ENCODE measurements at regions not wholly inside any gene's neighbourhood (a gene's known extent, or its start where the extent isn't known, plus 50 kb on each side); places are given as distances from the start of the nearest gene placed in this dataset.
"Not testable (repeated sequence)": the region's sequence is repeated elsewhere in the genome, so short reads cannot be mapped to it uniquely, and the experiment has no call there.

GRCh38 chr4:156517956-156518355, 453.6 kb downstream of the PDGFC start:
- ATAC-seq (no peak), DNase-seq (ENCODE audit: low spot score) (no peak)
- intact Hi-C loops (cut with DNase I): no loop called here

GRCh38 chr4:156517546-156517945, 454.1 kb downstream of the PDGFC start:
- ATAC-seq (no peak), DNase-seq (ENCODE audit: low spot score) (no peak)
- intact Hi-C loops (cut with DNase I): no loop called here

GRCh38 chr4:156516698-156517097, 454.9 kb downstream of the PDGFC start:
- ATAC-seq: no peak
- intact Hi-C loops (cut with DNase I): no loop called here
- DNase-seq (ENCODE audit: low spot score): no peak

- intact Hi-C loops (cut with DNase I): no loop called here
- no peak for ATAC-seq
- no peak for DNase-seq (ENCODE audit: low spot score)
Observed at GRCh38 chr4:156515295-156515694, 456.3 kb downstream of the PDGFC start.

- no peak for DNase-seq (ENCODE audit: low spot score)
- no peak for ATAC-seq
- intact Hi-C loops (cut with DNase I): no loop called here
Observed at GRCh38 chr4:156512622-156513021, 459.0 kb downstream of the PDGFC start.

- intact Hi-C loops (cut with DNase I); ATAC-seq; DNase-seq (ENCODE audit: low spot score): not testable (repeated sequence)
Observed at GRCh38 chr4:156509921-156510320, 461.7 kb downstream of the PDGFC start.

- DNase-seq (ENCODE audit: low spot score): no peak
- intact Hi-C loops (cut with DNase I): no loop called here
- ATAC-seq: no peak
Observed at GRCh38 chr4:156505341-156505955, 466.2 kb downstream of the PDGFC start.

GRCh38 chr4:156503119-156503518, 468.5 kb downstream of the PDGFC start:
- ATAC-seq (no peak), DNase-seq (ENCODE audit: low spot score) (no peak)
- intact Hi-C loops (cut with DNase I): no loop called here

- DNase-seq (ENCODE audit: low spot score): no peak
- no peak for ATAC-seq
- intact Hi-C loops (cut with DNase I): no loop called here
Observed at GRCh38 chr4:156501962-156502361, 469.6 kb downstream of the PDGFC start.

GRCh38 chr4:156499684-156500083, 471.9 kb downstream of the PDGFC start:
- DNase-seq (ENCODE audit: low spot score) (no peak), ATAC-seq (no peak)
- intact Hi-C loops (cut with DNase I): no loop called here

GRCh38 chr4:156497486-156497885, 474.1 kb downstream of the PDGFC start:
- ATAC-seq (no peak), DNase-seq (ENCODE audit: low spot score) (no peak)
- intact Hi-C loops (cut with DNase I): no loop called here

- no peak for DNase-seq (ENCODE audit: low spot score)
- intact Hi-C loops (cut with DNase I): no loop called here
- peak; percentile 71 for ATAC-seq
Observed at GRCh38 chr4:156496797-156497196, 474.8 kb downstream of the PDGFC start.

GRCh38 chr4:156495836-156496235, 475.8 kb downstream of the PDGFC start:
- intact Hi-C loops (cut with DNase I): no loop called here
- ATAC-seq: no peak
- DNase-seq (ENCODE audit: low spot score): no peak

GRCh38 chr4:156495091-156495490, 476.5 kb downstream of the PDGFC start:
- ATAC-seq: no peak
- intact Hi-C loops (cut with DNase I): no loop called here
- no peak for DNase-seq (ENCODE audit: low spot score)

GRCh38 chr4:156493858-156494257, 477.7 kb downstream of the PDGFC start:
- ATAC-seq (no peak), DNase-seq (ENCODE audit: low spot score) (no peak)
- intact Hi-C loops (cut with DNase I): no loop called here

GRCh38 chr4:156487107-156487506, 484.5 kb downstream of the PDGFC start:
- DNase-seq (ENCODE audit: low spot score) (no peak), ATAC-seq (no peak)
- intact Hi-C loops (cut with DNase I): no loop called here

GRCh38 chr4:156481845-156482244, 489.8 kb downstream of the PDGFC start:
- DNase-seq (ENCODE audit: low spot score): no peak
- ATAC-seq: no peak
- intact Hi-C loops (cut with DNase I): no loop called here

- ATAC-seq (no peak), DNase-seq (ENCODE audit: low spot score) (no peak)
- intact Hi-C loops (cut with DNase I): loop anchor here (5.0 kb wide), 1 partner anchor 560 kb away; no protein-coding TSS in a partner anchor
Observed at GRCh38 chr4:156477636-156478035, 494.0 kb downstream of the PDGFC start.

GRCh38 chr4:156476359-156476758, 495.2 kb downstream of the PDGFC start:
- intact Hi-C loops (cut with DNase I): loop anchor here (5.0 kb wide), 1 partner anchor 561 kb away; no protein-coding TSS in a partner anchor
- ATAC-seq (peak; percentile 53), DNase-seq (ENCODE audit: low spot score) (no peak)

GRCh38 chr4:156475322-156475721, 496.3 kb downstream of the PDGFC start:
- DNase-seq (ENCODE audit: low spot score): no peak
- intact Hi-C loops (cut with DNase I): loop anchor here (5.0 kb wide), 1 partner anchor 562 kb away; no protein-coding TSS in a partner anchor
- peak; percentile 81 for ATAC-seq

GRCh38 chr4:156473151-156473550, 498.4 kb downstream of the PDGFC start:
- intact Hi-C loops (cut with DNase I): no loop called here
- DNase-seq (ENCODE audit: low spot score) (no peak), ATAC-seq (no peak)
